H1 (cell line): ENCODE measurements at regions not wholly inside any gene's neighbourhood (a gene's known extent, or its start where the extent isn't known, plus 50 kb on each side); places are given as distances from the start of the nearest gene placed in this dataset.

ENCODE experiments used
- CTCF ChIA-PET: fragments of 300-600 bp; sonication (Branson Sonifier 250); formaldehyde crosslinking; loops from one replicate; lab custom pipeline; 2021; ENCODE audit not compliant: partially characterized antibody; lab: Charles Lee
- POLR2A ChIA-PET: fragments of 300-600 bp; sonication (Branson Sonifier 250); formaldehyde crosslinking; loops from one replicate; lab custom pipeline; 2021; ENCODE audit warnings: inconsistent platforms; ENCODE audit not compliant: partially characterized antibody; lab: Charles Lee
- DNase-seq, 2 experiments: peaks; one replicate each; pipeline versions ENCODE4 v3.0.0 to v3.0.0-alpha.2; 2010 to 2022; ENCODE audit warnings: low spot score in 2 of 2, low read depth in 1 of 2, mixed read lengths in 1 of 2
- FAIRE-seq: peaks from 2 replicates; lab custom pipeline; 2011; peaks lifted over from hg19 to GRCh38; lab: Jason Lieb, UNC
- H2AFZ ChIP-seq: 2 replicates; pipeline ENCODE4 v1.8.1; 2012; ENCODE audit warnings: low read length, inconsistent platforms
- H2AK5ac ChIP-seq: 2 replicates; pipeline ENCODE4 v1.6.1; 2013; ENCODE audit warnings: low read depth, low read length
- H2BK120ac ChIP-seq: replicated peaks from 2 replicates; pipeline ENCODE3; 2013; ENCODE audit warnings: low read depth, low read length, inconsistent platforms
- H2BK12ac ChIP-seq: 2 replicates; pipeline ENCODE4 v1.6.1; 2013; ENCODE audit warnings: low read depth, low read length
- H2BK15ac ChIP-seq: 2 replicates; pipeline ENCODE4 v1.6.1; 2013; ENCODE audit warnings: low read length
- H2BK20ac ChIP-seq: 2 replicates; pipeline ENCODE4 v1.6.1; 2013; ENCODE audit warnings: low read length
- H2BK5ac ChIP-seq: 2 replicates; pipeline ENCODE4 v1.6.1; 2013; ENCODE audit warnings: low read depth, low read length
- H3K14ac ChIP-seq: 2 replicates; pipeline ENCODE4 v1.6.1; 2013; ENCODE audit warnings: inconsistent platforms; ENCODE audit not compliant: insufficient read length
- H3K18ac ChIP-seq: 2 replicates; pipeline ENCODE4 v1.6.1; 2013; ENCODE audit warnings: low read length; ENCODE audit errors: extremely low read depth
- H3K23ac ChIP-seq: 2 replicates; pipeline ENCODE4 v1.6.1; 2013; ENCODE audit warnings: inconsistent platforms; ENCODE audit not compliant: insufficient read length
- H3K23me2 ChIP-seq: 2 replicates; pipeline ENCODE4 v1.6.1; 2013; ENCODE audit warnings: low read depth, low read length
- H3K27ac ChIP-seq: 2 replicates; pipeline ENCODE4 v1.6.1; 2011; ENCODE audit warnings: low read depth, low read length, inconsistent platforms
- H3K27me3 ChIP-seq, 4 experiments: replicated peaks in 1 of 4; 1 replicate in 1 of 4; 2 replicates in 3 of 4; pipeline versions ENCODE4 v1.6.1 to v1.8.1; 2011 to 2013; ENCODE audit warnings: low read length in 3 of 4, mild to moderate bottlenecking in 3 of 4, inconsistent platforms in 2 of 4, mixed read lengths in 2 of 4, moderate library complexity in 1 of 4; ENCODE audit not compliant: control insufficient read depth in 3 of 4, insufficient read depth in 3 of 4; ENCODE audit errors: extremely low read depth in 1 of 4
- H3K36me3 ChIP-seq, 4 experiments: 2 replicates each; pipeline versions ENCODE4 v1.6.1 to v1.8.1; 2011 to 2013; ENCODE audit warnings: mild to moderate bottlenecking in 4 of 4, low read length in 3 of 4, moderate library complexity in 2 of 4, control low read depth in 1 of 4, inconsistent platforms in 1 of 4; ENCODE audit not compliant: insufficient read depth in 4 of 4, control insufficient read depth in 2 of 4
- H3K4ac ChIP-seq: replicated peaks from 2 replicates; pipeline ENCODE3; 2013; ENCODE audit warnings: low read length, low read depth, mixed read lengths, inconsistent platforms; ENCODE audit not compliant: insufficient read length
- H3K4me1 ChIP-seq, 4 experiments: replicated peaks in 1 of 4; 1 replicate in 1 of 4; 2 replicates in 3 of 4; pipeline versions ENCODE4 v1.6.1 to v1.8.1; 2011 to 2013; ENCODE audit warnings: low read length in 3 of 4, inconsistent platforms in 2 of 4, mixed read lengths in 1 of 4; ENCODE audit not compliant: insufficient read depth in 4 of 4, control insufficient read depth in 3 of 4
- H3K4me2 ChIP-seq, 2 experiments: 2 replicates each; pipeline versions ENCODE4 v1.6.1 to v1.8.1; 2011 to 2013; ENCODE audit warnings: low read depth in 2 of 2, low read length in 2 of 2, control low read depth in 1 of 2, inconsistent platforms in 1 of 2, mild to moderate bottlenecking in 1 of 2; ENCODE audit not compliant: insufficient read depth in 1 of 2
- H3K4me3 ChIP-seq, 4 experiments: fragments of 200-600, 300-600 bp in 1 of 4; sonication (generic), shearing (Covaris generic), sonication (Bioruptor Twin) in 1 of 4; 2 replicates each; pipeline versions ENCODE4 v1.5.1 to v1.8.1; 2011 to 2016; ENCODE audit warnings: low read length in 4 of 4, low read depth in 3 of 4, control low read depth in 2 of 4, inconsistent platforms in 2 of 4, mild to moderate bottlenecking in 2 of 4, mixed read lengths in 1 of 4, moderate library complexity in 1 of 4; ENCODE audit not compliant: insufficient read depth in 2 of 4; ENCODE audit errors: extremely low read depth in 1 of 4
- H3K56ac ChIP-seq: replicated peaks from 2 replicates; pipeline ENCODE3; 2013; ENCODE audit warnings: low read depth, mild to moderate bottlenecking, mixed read lengths, low read length, inconsistent platforms; ENCODE audit not compliant: insufficient read length
- H3K79me1 ChIP-seq: 2 replicates; pipeline ENCODE4 v1.6.1; 2013; ENCODE audit warnings: low read depth, low read length, control low read depth
- H3K79me2 ChIP-seq, 2 experiments: 2 replicates each; pipeline versions ENCODE4 v1.6.1 to v1.8.1; 2012 to 2013; ENCODE audit warnings: low read length in 2 of 2, mild to moderate bottlenecking in 2 of 2, inconsistent platforms in 1 of 2; ENCODE audit not compliant: insufficient read depth in 2 of 2, control insufficient read depth in 1 of 2
- H3K9ac ChIP-seq, 4 experiments: replicated peaks in 1 of 4; 1 replicate in 1 of 4; 2 replicates in 3 of 4; pipeline versions ENCODE4 v1.6.1 to v1.8.1; 2011 to 2013; ENCODE audit warnings: low read depth in 3 of 4, low read length in 3 of 4, control low read depth in 2 of 4, mild to moderate bottlenecking in 2 of 4, moderate library complexity in 2 of 4, inconsistent platforms in 1 of 4; ENCODE audit errors: extremely low read depth in 1 of 4
- H3K9me3 ChIP-seq, 2 experiments: 2 replicates each; pipeline versions ENCODE4 v1.6.1 to v1.8.1; 2012 to 2013; ENCODE audit warnings: mild to moderate bottlenecking in 2 of 2, moderate library complexity in 2 of 2, control low read depth in 1 of 2, inconsistent platforms in 1 of 2, low read depth in 1 of 2, low read length in 1 of 2, mixed read lengths in 1 of 2; ENCODE audit not compliant: insufficient read depth in 2 of 2
- H4K20me1 ChIP-seq, 2 experiments: replicated peaks in 1 of 2; 2 replicates each; pipeline versions ENCODE3 to v1.8.1; 2011 to 2013; ENCODE audit warnings: inconsistent platforms in 2 of 2, low read length in 2 of 2, mild to moderate bottlenecking in 1 of 2; ENCODE audit not compliant: insufficient read depth in 2 of 2, control insufficient read depth in 1 of 2
- H4K5ac ChIP-seq: 2 replicates; pipeline ENCODE4 v1.6.1; 2013; ENCODE audit warnings: low read length, low read depth, mixed read lengths, inconsistent platforms; ENCODE audit not compliant: insufficient read length
- H4K8ac ChIP-seq: 2 replicates; pipeline ENCODE4 v1.8.0; 2013; ENCODE audit warnings: mild to moderate bottlenecking, moderate library complexity, low read length, inconsistent platforms; ENCODE audit not compliant: insufficient read depth; ENCODE audit errors: extremely low read depth
- H4K91ac ChIP-seq: replicated peaks from 2 replicates; pipeline ENCODE3; 2013; ENCODE audit warnings: low read length, mixed read lengths, inconsistent platforms; ENCODE audit not compliant: insufficient read length
- CTBP2 ChIP-seq: IDR thresholded peaks from 2 replicates; pipeline ENCODE4 v1.7.0; 2011; ENCODE audit warnings: borderline replicate concordance, mild to moderate bottlenecking, moderate library complexity, mixed read lengths, low read length; ENCODE audit not compliant: insufficient read depth, insufficient read length
- JUN ChIP-seq: IDR thresholded peaks from 2 replicates; pipeline ENCODE4 v1.6.1; 2011; ENCODE audit warnings: low read depth, mild to moderate bottlenecking, improper control_type of control experiment, low read length
- PHF8 ChIP-seq: fragments of 200-600 bp; sonication (generic); conservative IDR thresholded peaks from 2 replicates; pipeline ENCODE4 v1.7.1; 2012; ENCODE audit warnings: low read depth, mild to moderate bottlenecking, inconsistent platforms, low read length, moderate library complexity
- RNF2 ChIP-seq: fragments of 200-900, 300-1000 bp; sonication (generic); IDR thresholded peaks from 2 replicates; pipeline ENCODE4 v1.7.1; 2016; ENCODE audit warnings: borderline replicate concordance, low read depth, mild to moderate bottlenecking, antibody characterized with exemption, low read length; ENCODE audit not compliant: poor library complexity, severe bottlenecking; ENCODE audit errors: missing control alignments
- WGBS, 2 experiments: shearing (Covaris generic) in 1 of 2; methylation state at CpG; one replicate each; pipeline versions ENCODE4 v1.1.6 to v1.1.7; 2013 to 2015; ENCODE audit warnings: low lambda C conversion rate in 2 of 2, mixed read lengths in 2 of 2, inconsistent platforms in 1 of 2, low coverage in 1 of 2, missing lambda C conversion rate in 1 of 2; ENCODE audit not compliant: insufficient replicate concordance in 2 of 2, insufficient coverage in 1 of 2, insufficient read length in 1 of 2; ENCODE audit errors: extremely low coverage in 1 of 2, missing lambda C conversion rate in 1 of 2; 5-methylcytosine and 5-hydroxymethylcytosine counted together
- TF ChIP-seq, protein P1 (sequence below): IDR thresholded peaks from 2 replicates; pipeline ENCODE4 v1.6.1; 2011; ENCODE audit warnings: low read depth, mild to moderate bottlenecking, low read length; ENCODE audit not compliant: insufficient read depth

DNA sequence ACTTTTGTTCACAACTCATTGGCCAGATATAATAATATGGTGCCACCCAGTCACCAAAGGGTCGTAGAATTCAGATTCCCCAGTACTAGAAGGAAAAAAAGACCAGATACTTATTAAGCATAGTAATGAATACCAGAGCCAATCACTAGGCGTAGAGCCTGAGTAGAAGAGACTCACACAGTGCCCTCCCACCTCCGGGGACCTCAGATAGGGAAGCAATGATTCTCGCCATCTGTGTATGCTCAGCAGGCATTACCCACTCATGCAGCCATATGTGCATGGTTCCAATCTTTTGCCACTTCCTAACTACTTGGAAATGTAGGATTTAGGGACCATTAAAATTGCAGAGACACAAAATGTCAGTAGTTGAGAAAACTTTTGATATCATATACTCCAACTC is 85.3 kb downstream of the C11orf87 start:
- Histone ChIP-seq H2BK5ac (no peak overlapping the region), H3K36me3 (no peaks in the 10 kb centered on the region), H2BK20ac (no peak overlapping the region), H3K23ac (no peak overlapping the region), H3K79me2 (no peaks in the 10 kb centered on the region), H2BK120ac (no peak overlapping the region), H3K4me1 (no peaks in the 10 kb centered on the region), H3K56ac (no peak overlapping the region), H3K27ac (no peak overlapping the region), H2BK15ac (no peak overlapping the region), H3K14ac (no peak overlapping the region), H3K79me1 (no peaks in the 10 kb centered on the region), H4K91ac (no peak overlapping the region), H3K27me3 (no peaks in the 10 kb centered on the region), H3K9me3 (no peaks in the 10 kb centered on the region), H3K23me2 (no peaks in the 10 kb centered on the region), H4K20me1 (no peaks in the 10 kb centered on the region), H2BK12ac (no peak overlapping the region), H4K8ac (no peak overlapping the region), H3K18ac (no peak overlapping the region), H3K4ac (no peak overlapping the region), H3K9ac (no peak overlapping the region), H2AFZ (no peak overlapping the region), H4K5ac (no peak overlapping the region), H3K4me2 (no peak overlapping the region), H3K4me3 (no peak overlapping the region), H2AK5ac (no peak overlapping the region)
- WGBS, 2 experiments = 93% methylated on average over 4 of the region's 4 CpGs; no CpG with 5 or more reads in 1 of the 2 experiments
- CTCF ChIA-PET = no interaction called here
- POLR2A ChIA-PET = no interaction called here
- no peak for DNase-seq
- no peak for FAIRE-seq
- TF ChIP-seq CTBP2 (no peak), PHF8 (no peak), JUN (no peak), RNF2 (no peak)
- TF ChIP-seq, protein P1, sequence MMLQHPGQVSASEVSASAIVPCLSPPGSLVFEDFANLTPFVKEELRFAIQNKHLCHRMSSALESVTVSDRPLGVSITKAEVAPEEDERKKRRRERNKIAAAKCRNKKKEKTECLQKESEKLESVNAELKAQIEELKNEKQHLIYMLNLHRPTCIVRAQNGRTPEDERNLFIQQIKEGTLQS = no peak
